Stimulated activated naive CD8-positive, alpha-beta T cell treated with anti-CD3 and anti-CD28 coated beads, Interleukin-15, amount 100 ng/mL, for 72 hours (primary cell): ENCODE measurements at regions not wholly inside any gene's neighbourhood (a gene's known extent, or its start where the extent isn't known, plus 50 kb on each side); places are given as distances from the start of the nearest gene placed in this dataset.
A peak's percentile ranks its signal among the peaks of the same experiment; 100 is the strongest.

ENCODE experiments used
- ATAC-seq: fragments of 150-1000 bp; cut with Tn5 transposase; 2 replicates; pipeline ENCODE4 v1.10.0; 2021; ENCODE audit warnings: mild to moderate bottlenecking, moderate library complexity
- DNase-seq, 2 donors: peaks; one replicate each; pipeline ENCODE4 v3.0.0; 2021 to 2022
- H3K27ac Mint-ChIP-seq, 2 donors: one replicate each; pipeline ENCODE4 v1.8.0; 2022; ENCODE audit warnings: mild to moderate bottlenecking in 2 of 2, mixed read lengths in 2 of 2, moderate library complexity in 2 of 2
- H3K27me3 Mint-ChIP-seq: one replicate; pipeline ENCODE4 v1.8.0; 2022; ENCODE audit warnings: mixed read lengths
- H3K4me1 Mint-ChIP-seq: one replicate; pipeline ENCODE4 v1.8.0; 2022; ENCODE audit warnings: mild to moderate bottlenecking, mixed read lengths
- H3K4me3 Mint-ChIP-seq, 2 donors: one replicate each; pipeline ENCODE4 v1.8.0; 2022; ENCODE audit warnings: mild to moderate bottlenecking in 2 of 2, mixed read lengths in 2 of 2, moderate library complexity in 1 of 2
- H3K9me3 Mint-ChIP-seq, 2 donors: one replicate each; pipeline ENCODE4 v1.8.0; 2022; ENCODE audit warnings: mixed read lengths in 2 of 2

- Mint-ChIP-seq H3K27ac (no peak overlapping the region), H3K4me1 (no peaks in the 10 kb centered on the region), H3K4me3 (no peak overlapping the region), H3K9me3 (peaks cover 0 to 5% of the 10 kb centered on the region in 2 donors), H3K27me3 (no peaks in the 10 kb centered on the region)
- no peak for ATAC-seq
- no peak for DNase-seq
Measured at GRCh38 chr11:128246810-128247594, 340.4 kb downstream of the ETS1 start.

- H3K27ac Mint-ChIP-seq, result no peak overlapping the region
- ATAC-seq (no peak), DNase-seq (no peak)
- no peaks in the 10 kb centered on the region for H3K27me3 Mint-ChIP-seq
- no peaks in the 10 kb centered on the region for H3K4me1 Mint-ChIP-seq
- H3K4me3 Mint-ChIP-seq, result no peak overlapping the region
- no peaks in the 10 kb centered on the region for H3K9me3 Mint-ChIP-seq
Measured at GRCh38 chr11:128246364-128246801, 341.0 kb downstream of the ETS1 start.

GRCh38 chr11:128244871-128245270 is 342.5 kb downstream of the ETS1 start:
- Mint-ChIP-seq H3K27me3 (no peaks in the 10 kb centered on the region), H3K4me3 (no peak overlapping the region), H3K27ac (no peak overlapping the region), H3K4me1 (no peaks in the 10 kb centered on the region), H3K9me3 (no peaks in the 10 kb centered on the region)
- no peak for DNase-seq
- no peak for ATAC-seq

GRCh38 chr11:128242451-128242850 is 344.9 kb downstream of the ETS1 start:
- DNase-seq (no peak), ATAC-seq (no peak)
- H3K27ac Mint-ChIP-seq, result no peak overlapping the region
- H3K9me3 Mint-ChIP-seq, result no peaks in the 10 kb centered on the region
- no peaks in the 10 kb centered on the region for H3K27me3 Mint-ChIP-seq
- no peak overlapping the region for H3K4me3 Mint-ChIP-seq
- peaks cover 24% of the 10 kb centered on the region for H3K4me1 Mint-ChIP-seq

GRCh38 chr11:128240546-128240945 is 346.8 kb downstream of the ETS1 start:
- ATAC-seq, result no peak
- H3K27ac Mint-ChIP-seq, result no peak overlapping the region
- no peaks in the 10 kb centered on the region for H3K9me3 Mint-ChIP-seq
- peaks cover 30% of the 10 kb centered on the region for H3K4me1 Mint-ChIP-seq
- no peak overlapping the region for H3K4me3 Mint-ChIP-seq
- no peak for DNase-seq
- H3K27me3 Mint-ChIP-seq, result no peaks in the 10 kb centered on the region

GRCh38 chr11:128239306-128239705 is 348.1 kb downstream of the ETS1 start:
- Mint-ChIP-seq H3K9me3 (no peaks in the 10 kb centered on the region), H3K4me3 (peak overlapping the region; percentile 58 to 83), H3K27me3 (no peaks in the 10 kb centered on the region), H3K27ac (peak overlapping the region; percentile 77 to 98), H3K4me1 (peaks cover 30% of the 10 kb centered on the region)
- peak; percentile 34 for ATAC-seq
- DNase-seq, result no peak

- peak overlapping the region; percentile 81 to 98 for H3K27ac Mint-ChIP-seq
Measured at GRCh38 chr11:128238521-128239265, 348.7 kb downstream of the ETS1 start.

GRCh38 chr11:128236506-128237498 is 350.6 kb downstream of the ETS1 start:
- H3K4me3 Mint-ChIP-seq, result no peak overlapping the region
- H3K27ac Mint-ChIP-seq, result no peak overlapping the region
- no peak for ATAC-seq
- H3K27me3 Mint-ChIP-seq, result no peaks in the 10 kb centered on the region
- H3K9me3 Mint-ChIP-seq, result no peaks in the 10 kb centered on the region
- DNase-seq, result no peak
- H3K4me1 Mint-ChIP-seq, result peaks cover 48% of the 10 kb centered on the region

More at GRCh38 chr11:128238521-128239265, 348.7 kb downstream of the ETS1 start:
- Mint-ChIP-seq H3K9me3 (no peaks in the 10 kb centered on the region), H3K4me1 (peaks cover 30% of the 10 kb centered on the region), H3K27me3 (no peaks in the 10 kb centered on the region), H3K4me3 (peak overlapping the region; percentile 58 to 83)
- ATAC-seq, result peak; percentile 97
- DNase-seq, result no peak

- no peaks in the 10 kb centered on the region for H3K27me3 Mint-ChIP-seq
- DNase-seq (no peak), ATAC-seq (no peak)
- no peak overlapping the region for H3K27ac Mint-ChIP-seq
- H3K9me3 Mint-ChIP-seq, result no peaks in the 10 kb centered on the region
- peaks cover 55% of the 10 kb centered on the region for H3K4me1 Mint-ChIP-seq
- no peak overlapping the region for H3K4me3 Mint-ChIP-seq
Measured at GRCh38 chr11:128235958-128236357, 351.4 kb downstream of the ETS1 start.

- Mint-ChIP-seq H3K27ac (no peak overlapping the region), H3K4me1 (peaks cover 55% of the 10 kb centered on the region), H3K4me3 (no peak overlapping the region), H3K27me3 (no peaks in the 10 kb centered on the region), H3K9me3 (no peaks in the 10 kb centered on the region)
- DNase-seq (no peak), ATAC-seq (no peak)
Measured at GRCh38 chr11:128235426-128235825, 351.9 kb downstream of the ETS1 start.

- Mint-ChIP-seq H3K4me3 (no peak overlapping the region), H3K27me3 (no peaks in the 10 kb centered on the region), H3K4me1 (peaks cover 55% of the 10 kb centered on the region), H3K27ac (no peak overlapping the region), H3K9me3 (no peaks in the 10 kb centered on the region)
- DNase-seq (no peak), ATAC-seq (no peak)
Measured at GRCh38 chr11:128234143-128234542, 353.2 kb downstream of the ETS1 start.

- DNase-seq, result peak; percentile 33 to 77
- ATAC-seq, result peak; percentile 81
- peak overlapping the region; percentile 0 to 64 for H3K4me3 Mint-ChIP-seq
- peak overlapping the region in 1 of 2 donors; percentile 92 for H3K27ac Mint-ChIP-seq
- no peaks in the 10 kb centered on the region for H3K9me3 Mint-ChIP-seq
- no peaks in the 10 kb centered on the region for H3K27me3 Mint-ChIP-seq
- peaks cover 55% of the 10 kb centered on the region for H3K4me1 Mint-ChIP-seq
Measured at GRCh38 chr11:128232588-128232987, 354.8 kb downstream of the ETS1 start.

- no peak for ATAC-seq
- Mint-ChIP-seq H3K9me3 (no peaks in the 10 kb centered on the region), H3K4me3 (peak overlapping the region in 1 of 2 donors; percentile 3), H3K4me1 (peaks cover 61% of the 10 kb centered on the region), H3K27me3 (no peaks in the 10 kb centered on the region), H3K27ac (peak overlapping the region in 1 of 2 donors; percentile 22)
- DNase-seq, result no peak
Measured at GRCh38 chr11:128231845-128232410, 355.4 kb downstream of the ETS1 start.

- Mint-ChIP-seq H3K27me3 (no peaks in the 10 kb centered on the region), H3K9me3 (no peaks in the 10 kb centered on the region), H3K4me1 (peaks cover 62% of the 10 kb centered on the region), H3K4me3 (peak overlapping the region in 1 of 2 donors; percentile 20), H3K27ac (no peak overlapping the region)
- DNase-seq, result peak in 1 of 2 donors; percentile 32
- peak; percentile 89 for ATAC-seq
Measured at GRCh38 chr11:128227466-128227865, 359.9 kb downstream of the ETS1 start.
